ENCODE measurements at regions not wholly inside any gene's neighbourhood (a gene's known extent, or its start where the extent isn't known, plus 50 kb on each side); places are given as distances from the start of the nearest gene placed in this dataset.
"Not testable (repeated sequence)": the region's sequence is repeated elsewhere in the genome, so short reads cannot be mapped to it uniquely, and the experiment has no call there.

DNA sequence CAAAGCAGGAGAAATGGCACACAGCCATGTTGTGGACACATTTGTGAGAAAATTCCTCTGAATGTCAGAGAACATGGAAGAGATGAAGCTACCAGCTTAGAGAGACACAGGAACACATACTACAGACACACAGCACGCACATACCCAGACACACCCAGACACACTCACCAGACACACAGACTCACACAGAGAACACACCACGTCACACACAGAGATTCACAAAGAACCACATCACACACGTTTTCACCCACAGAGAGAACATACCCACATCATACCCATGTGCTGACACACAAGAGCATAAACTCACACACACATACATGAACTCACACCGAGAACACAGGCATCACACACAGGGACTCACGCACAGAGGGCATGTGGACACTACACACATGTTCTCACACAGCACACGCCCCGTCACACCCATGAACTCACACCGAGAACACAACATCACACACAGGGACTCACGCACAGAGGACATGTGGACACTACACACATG lies 124.9 kb downstream of the METRNL start:
- DNase-seq = no peak

DNA sequence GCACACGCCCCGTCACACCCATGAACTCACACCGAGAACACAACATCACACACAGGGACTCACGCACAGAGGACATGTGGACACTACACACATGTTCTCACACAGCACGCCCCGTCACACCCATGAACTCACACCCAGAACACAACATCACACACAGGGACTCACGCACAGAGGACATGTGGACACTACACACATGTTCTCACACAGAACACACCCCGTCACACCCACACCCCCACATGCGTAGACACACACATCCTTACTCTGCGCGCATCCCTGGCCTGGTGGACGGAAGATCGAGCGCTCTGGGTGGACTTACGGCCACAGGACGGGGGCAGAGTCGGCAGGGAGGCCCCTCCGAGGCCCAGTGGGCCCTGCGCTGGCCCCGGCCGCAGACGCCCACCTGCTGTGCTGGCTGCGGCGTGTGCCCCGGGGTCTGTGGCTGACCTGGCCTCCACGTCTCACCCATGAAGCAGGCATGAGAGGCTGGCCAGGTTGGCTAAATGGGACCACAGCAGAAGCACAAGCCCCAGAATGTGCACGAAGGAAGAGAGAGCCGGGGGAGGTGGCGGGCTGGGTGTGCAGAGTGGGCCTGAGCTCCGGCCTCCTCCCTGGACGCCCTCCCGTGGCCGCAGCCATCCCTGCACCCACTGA lies 125.5 kb downstream of the METRNL start:
- DNase-seq = not testable (repeated sequence)

DNA sequence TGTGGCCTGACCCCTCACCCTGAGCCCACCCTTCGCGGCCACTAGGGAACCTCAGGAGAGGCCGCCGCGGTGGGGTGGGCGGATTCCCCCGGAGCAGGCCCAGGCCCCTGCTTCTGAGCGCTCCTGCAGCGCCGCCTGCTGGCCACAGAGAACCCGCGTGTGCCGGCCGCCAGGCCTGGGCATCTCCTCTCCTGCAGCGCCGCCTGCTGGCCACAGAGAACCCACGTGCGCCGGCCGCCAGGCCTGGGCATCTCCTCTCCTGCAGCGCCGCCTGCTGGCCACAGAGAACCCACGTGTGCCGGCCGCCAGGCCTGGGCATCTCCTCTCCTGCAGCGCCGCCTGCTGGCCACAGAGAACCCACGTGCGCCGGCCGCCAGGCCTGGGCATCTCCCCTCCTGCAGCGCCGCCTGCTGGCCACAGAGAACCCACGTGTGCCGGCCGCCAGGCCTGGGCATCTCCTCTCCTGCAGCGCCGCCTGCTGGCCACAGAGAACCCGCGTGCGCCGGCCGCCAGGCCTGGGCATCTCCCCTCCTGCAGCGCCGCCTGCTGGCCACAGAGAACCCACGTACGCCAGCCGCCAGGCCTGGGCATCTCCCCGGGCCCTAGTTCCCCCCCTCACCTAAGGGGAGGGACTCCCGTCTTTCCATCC lies 126.1 kb downstream of the METRNL start:
- peak; percentile 75 for DNase-seq

DNA sequence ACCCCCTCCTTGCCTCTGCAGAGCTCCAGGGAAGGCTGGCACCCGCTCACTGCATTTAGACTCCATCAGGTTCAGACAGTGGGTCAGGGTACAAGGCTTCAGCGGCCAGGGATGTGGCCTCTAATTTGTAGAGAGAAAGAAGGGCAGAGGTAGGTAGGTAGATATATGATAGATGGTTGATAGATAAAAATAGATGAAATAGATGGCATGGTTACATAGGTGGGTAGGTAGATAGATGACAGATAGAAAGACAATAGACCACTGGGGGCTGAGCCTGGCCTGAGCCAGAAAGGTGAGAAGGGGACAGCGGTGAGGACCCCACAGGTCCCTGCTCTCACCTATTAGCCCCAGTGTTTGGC lies 126.6 kb downstream of the METRNL start:
- DNase-seq = not testable (repeated sequence)

DNA sequence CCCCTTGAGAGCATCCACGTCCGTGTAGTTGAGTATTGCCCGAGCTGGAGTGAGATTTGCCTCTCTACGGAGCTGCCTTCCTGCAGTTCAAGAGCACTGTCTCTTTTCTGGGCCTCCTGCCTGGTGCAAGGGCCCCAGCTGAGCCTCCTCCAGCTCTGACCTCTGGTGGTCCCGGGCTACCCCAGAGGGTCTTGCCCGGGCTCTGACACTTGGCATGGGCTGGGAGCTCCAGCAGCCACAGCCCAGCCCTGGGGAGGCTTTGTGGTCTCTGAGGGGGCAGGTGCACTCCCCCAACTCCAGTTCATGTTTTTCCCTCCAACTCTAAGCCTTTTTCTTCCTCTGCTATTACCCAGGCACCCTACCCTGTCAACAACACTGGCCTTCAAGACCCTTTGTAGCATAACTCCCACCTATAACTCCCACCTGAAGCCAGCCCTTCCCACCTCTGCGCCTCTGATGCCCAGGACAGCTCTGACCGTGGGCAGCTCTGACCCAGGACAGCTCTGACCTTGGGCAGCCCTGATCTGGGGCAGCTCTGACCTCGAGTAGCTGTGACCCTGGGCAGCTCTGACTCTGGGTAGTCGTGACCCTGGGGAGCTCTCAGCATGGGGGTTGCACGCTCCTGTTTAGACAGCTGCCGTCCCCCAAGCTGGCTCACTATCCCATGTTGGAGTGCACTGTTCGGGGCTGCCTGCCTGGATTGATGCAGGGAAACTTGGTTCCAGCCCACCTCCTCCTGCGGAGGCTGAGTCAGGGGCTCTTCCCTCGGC lies 127.6 kb downstream of the METRNL start:
- DNase-seq = not testable (repeated sequence)

DNA sequence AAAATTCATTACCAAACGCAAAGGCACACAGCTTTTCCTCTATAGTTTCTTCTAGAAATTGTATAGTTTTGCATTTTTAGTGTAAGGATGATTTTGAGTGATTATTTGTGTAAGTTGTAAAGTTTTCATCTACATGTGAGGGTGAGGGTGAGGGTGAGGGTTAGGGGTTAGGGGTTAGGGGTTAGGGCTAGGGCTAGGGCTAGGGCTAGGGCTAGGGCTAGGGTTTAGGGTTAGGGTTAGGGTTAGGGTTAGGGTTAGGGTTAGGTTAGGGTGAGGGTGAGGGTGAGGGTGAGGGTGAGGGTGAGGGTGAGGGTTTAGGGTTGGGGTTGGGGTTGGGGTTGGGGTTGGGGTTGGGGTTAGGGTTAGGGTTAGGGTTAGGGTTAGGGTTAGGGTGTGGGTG lies 167.6 kb downstream of the METRNL start:
- not testable (repeated sequence) for DNase-seq

All from DMS53 (cell line).